GM23338 (cell line): ENCODE measurements at regions not wholly inside any gene's neighbourhood (a gene's known extent, or its start where the extent isn't known, plus 50 kb on each side); places are given as distances from the start of the nearest gene placed in this dataset.

Experiments used
- ATAC-seq: fragments of 200-7000 bp; cut with Tn5 transposase; 3 replicates; pipeline ENCODE4 v1.9.1; 2020
- DNase-seq: peaks from one replicate; pipeline ENCODE4 v3.0.0-alpha.2; 2015; ENCODE audit warnings: low spot score
- H2AFZ ChIP-seq: fragments of 200-600 bp; sonication (generic); 2 replicates; pipeline ENCODE4 v1.8.0; 2016; ENCODE audit warnings: antibody characterized with exemption, mild to moderate bottlenecking, moderate library complexity
- H3F3A ChIP-seq: fragments of 200-600 bp; sonication (generic); replicated peaks from 2 replicates; pipeline ENCODE4 v1.8.0; 2017; ENCODE audit warnings: antibody characterized with exemption, mixed run types, low read depth
- H3K27ac ChIP-seq: fragments of 200-600 bp; sonication (generic); 2 replicates; pipeline ENCODE4 v1.6.1; 2016; ENCODE audit warnings: low read depth
- H3K27me3 ChIP-seq: fragments of 200-600 bp; sonication (generic); 2 replicates; pipeline ENCODE4 v1.8.0; 2016; ENCODE audit warnings: mild to moderate bottlenecking, mixed run types, moderate library complexity; ENCODE audit not compliant: insufficient read depth
- H3K36me3 ChIP-seq: fragments of 200-600 bp; sonication (generic); 2 replicates; pipeline ENCODE4 v1.8.0; 2016; ENCODE audit warnings: mild to moderate bottlenecking; ENCODE audit not compliant: insufficient read depth
- H3K4me1 ChIP-seq: fragments of 200-600 bp; sonication (generic); 2 replicates; pipeline ENCODE4 v1.8.0; 2016; ENCODE audit warnings: mild to moderate bottlenecking, moderate library complexity; ENCODE audit not compliant: insufficient read depth
- H3K4me2 ChIP-seq: fragments of 200-600 bp; sonication (generic); 2 replicates; pipeline ENCODE4 v1.7.1; 2017; ENCODE audit warnings: mixed run types
- H3K4me3 ChIP-seq: fragments of 200-600 bp; sonication (generic); 2 replicates; pipeline ENCODE4 v1.6.1; 2016; ENCODE audit warnings: mixed run types
- H3K79me2 ChIP-seq: fragments of 200-600 bp; sonication (generic); replicated peaks from 2 replicates; pipeline ENCODE4 v1.8.0; 2017; ENCODE audit warnings: mild to moderate bottlenecking; ENCODE audit not compliant: insufficient read depth
- H3K9me2 ChIP-seq: fragments of 200-600 bp; sonication (generic); 2 replicates; pipeline ENCODE4 v1.8.0; 2017; ENCODE audit not compliant: insufficient read depth
- H4K20me1 ChIP-seq: fragments of 200-600 bp; sonication (generic); replicated peaks from 2 replicates; pipeline ENCODE4 v1.8.0; 2017; ENCODE audit warnings: mild to moderate bottlenecking; ENCODE audit not compliant: insufficient read depth
- H3K27ac Mint-ChIP-seq: 2 replicates; pipeline ENCODE4 v1.8.0; 2020; ENCODE audit warnings: inconsistent platforms, mild to moderate bottlenecking, moderate library complexity, mixed read lengths
- H3K27me3 Mint-ChIP-seq: 3 replicates; pipeline ENCODE4 v1.8.0; 2022; ENCODE audit warnings: low read depth, mild to moderate bottlenecking, moderate library complexity, mixed read lengths, inconsistent platforms; ENCODE audit not compliant: insufficient read depth, poor library complexity
- H3K36me3 Mint-ChIP-seq: 3 replicates; pipeline ENCODE4 v1.8.0; 2021; ENCODE audit warnings: low read depth, mild to moderate bottlenecking, inconsistent platforms, moderate library complexity, mixed read lengths
- H3K4me1 Mint-ChIP-seq: 3 replicates; pipeline ENCODE4 v1.8.0; 2020; ENCODE audit warnings: mild to moderate bottlenecking, inconsistent platforms, mixed read lengths
- H3K4me3 Mint-ChIP-seq: 3 replicates; pipeline ENCODE4 v1.8.0; 2021; ENCODE audit warnings: moderate library complexity, mild to moderate bottlenecking, inconsistent platforms, mixed read lengths
- H3K9me3 Mint-ChIP-seq: 3 replicates; pipeline ENCODE4 v1.8.0; 2020; ENCODE audit warnings: moderate library complexity, mild to moderate bottlenecking, inconsistent platforms, mixed read lengths
- CREB1 ChIP-seq: fragments of 250-450 bp; sonication (Bioruptor Pico); IDR thresholded peaks from 2 replicates; pipeline ENCODE4 v1.5.0; 2020; ENCODE audit warnings: low read depth, mild to moderate bottlenecking, moderate library complexity
- EZH2 ChIP-seq: fragments of 200-600 bp; sonication (generic); IDR thresholded peaks from one replicate; pipeline ENCODE4 v1.8.0; 2017; ENCODE audit warnings: antibody characterized with exemption, mild to moderate bottlenecking, low read depth; ENCODE audit not compliant: unreplicated experiment
- EZH2phosphoT487 ChIP-seq: fragments of 200-600 bp; sonication (generic); IDR thresholded peaks from one replicate; pipeline ENCODE4 v1.8.1; 2018; ENCODE audit warnings: antibody characterized with exemption; ENCODE audit not compliant: unreplicated experiment
- JUNB ChIP-seq: IDR thresholded peaks from one replicate; pipeline ENCODE4 v1.6.1; 2016; ENCODE audit warnings: antibody characterized with exemption; ENCODE audit not compliant: unreplicated experiment
- NANOG ChIP-seq: IDR thresholded peaks from 2 replicates; pipeline ENCODE4 v1.6.1; 2016; ENCODE audit warnings: antibody characterized with exemption, borderline replicate concordance
- POLR2AphosphoS5 ChIP-seq: IDR thresholded peaks from 2 replicates; pipeline ENCODE4 v1.6.1; 2016; ENCODE audit warnings: antibody characterized with exemption, low read depth
- STAT1 ChIP-seq: IDR thresholded peaks from one replicate; pipeline ENCODE4 v1.6.1; 2016; ENCODE audit warnings: antibody characterized with exemption; ENCODE audit not compliant: unreplicated experiment
- ZNF114 ChIP-seq: fragments of 250-450 bp; sonication (Bioruptor Pico); IDR thresholded peaks from 2 replicates; pipeline ENCODE4 v1.5.0; 2020; ENCODE audit warnings: mild to moderate bottlenecking, moderate library complexity
- ZNF462 ChIP-seq: fragments of 250-450 bp; sonication (Bioruptor Pico); IDR thresholded peaks from 2 replicates; pipeline ENCODE4 v1.5.0; 2020; ENCODE audit warnings: mild to moderate bottlenecking, moderate library complexity

GRCh38 chr5:160959804-160960203, 107.8 kb upstream of the ATP10B start (continued):
- TF ChIP-seq ZNF462 (CRISPR knock-in tag) (no peak), CREB1 (CRISPR knock-in tag) (no peak), EZH2phosphoT487 (no peak), POLR2AphosphoS5 (no peak), STAT1 (no peak), NANOG (no peak), ZNF114 (no peak), EZH2 (no peak), JUNB (no peak)

DNA sequence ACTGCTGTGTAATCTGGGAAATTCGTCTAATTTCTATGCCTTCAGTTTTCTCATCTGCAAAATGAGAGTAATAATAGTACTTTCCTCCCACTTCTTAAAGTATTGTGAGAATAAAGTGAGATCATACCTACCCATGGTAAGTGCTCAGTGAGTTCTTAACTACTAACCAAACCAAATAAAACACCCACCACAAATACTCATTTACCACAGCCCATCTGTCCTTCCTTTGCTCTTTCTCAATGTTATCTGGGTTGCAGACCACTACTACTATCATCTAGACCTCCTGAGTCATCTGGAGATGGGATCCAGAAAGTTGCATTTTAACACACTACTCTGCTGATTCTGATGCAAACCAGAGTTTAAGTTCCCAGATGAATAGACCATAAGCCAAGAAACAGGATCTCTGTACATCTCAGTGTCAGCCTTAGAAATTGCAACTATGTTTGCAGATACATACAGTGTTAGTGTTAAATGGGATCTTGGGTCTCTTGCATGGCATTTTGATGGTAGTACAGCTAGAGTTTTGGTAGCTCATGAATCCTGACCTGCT, 105.4 kb upstream of the ATP10B start:
- Histone ChIP-seq H3K9me2 (0 out of 2 replicates have a peak, but pooled peaks cover 2% of the 10 kb centered on the region), H3K4me3 (no peak overlapping the region), H3K4me2 (no peak overlapping the region), H3K27ac (no peak overlapping the region), H3K36me3 (no peaks in the 10 kb centered on the region), H3K27me3 (no peaks in the 10 kb centered on the region), H4K20me1 (no peaks in the 10 kb centered on the region), H2AFZ (no peak overlapping the region), H3K79me2 (no peaks in the 10 kb centered on the region), H3F3A (no peaks in the 10 kb centered on the region), H3K4me1 (no peaks in the 10 kb centered on the region)
- ATAC-seq (no peak), DNase-seq (no peak)
- Mint-ChIP-seq H3K27me3 (no peaks in the 10 kb centered on the region), H3K36me3 (no peaks in the 10 kb centered on the region), H3K27ac (no peak overlapping the region), H3K4me3 (no peak overlapping the region), H3K9me3 (no peaks in the 10 kb centered on the region), H3K4me1 (peaks cover 2% of the 10 kb centered on the region; the same call in 2 of the 3 replicates)
- TF ChIP-seq NANOG (no peak), EZH2phosphoT487 (no peak), ZNF462 (CRISPR knock-in tag) (no peak), ZNF114 (no peak), EZH2 (no peak)
